ENCODE measurements at regions not wholly inside any gene's neighbourhood (a gene's known extent, or its start where the extent isn't known, plus 50 kb on each side); places are given as distances from the start of the nearest gene placed in this dataset.
"Not testable (repeated sequence)": the region's sequence is repeated elsewhere in the genome, so short reads cannot be mapped to it uniquely, and the experiment has no call there.

DNA sequence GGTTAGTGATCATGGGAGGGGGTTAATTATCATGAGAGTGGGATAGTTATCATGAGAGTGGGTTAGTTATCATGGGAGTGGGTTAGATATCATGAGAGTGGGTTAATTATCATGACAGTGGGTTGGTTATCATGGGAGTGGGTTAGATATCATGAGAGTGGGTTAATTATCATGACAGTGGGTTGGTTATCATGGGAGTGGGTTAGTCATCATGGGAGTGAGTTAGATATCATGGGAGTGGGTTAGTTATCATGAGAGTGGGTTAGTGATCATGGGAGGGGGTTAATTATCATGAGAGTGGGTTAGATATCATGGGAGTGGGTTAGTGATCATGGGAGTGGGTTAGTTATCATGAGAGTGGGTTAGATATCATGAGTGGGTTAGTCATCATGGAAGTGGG lies 235.8 kb upstream of the C1orf174 start:
- not testable (repeated sequence) for DNase-seq (ENCODE audit: low read depth)

DNA sequence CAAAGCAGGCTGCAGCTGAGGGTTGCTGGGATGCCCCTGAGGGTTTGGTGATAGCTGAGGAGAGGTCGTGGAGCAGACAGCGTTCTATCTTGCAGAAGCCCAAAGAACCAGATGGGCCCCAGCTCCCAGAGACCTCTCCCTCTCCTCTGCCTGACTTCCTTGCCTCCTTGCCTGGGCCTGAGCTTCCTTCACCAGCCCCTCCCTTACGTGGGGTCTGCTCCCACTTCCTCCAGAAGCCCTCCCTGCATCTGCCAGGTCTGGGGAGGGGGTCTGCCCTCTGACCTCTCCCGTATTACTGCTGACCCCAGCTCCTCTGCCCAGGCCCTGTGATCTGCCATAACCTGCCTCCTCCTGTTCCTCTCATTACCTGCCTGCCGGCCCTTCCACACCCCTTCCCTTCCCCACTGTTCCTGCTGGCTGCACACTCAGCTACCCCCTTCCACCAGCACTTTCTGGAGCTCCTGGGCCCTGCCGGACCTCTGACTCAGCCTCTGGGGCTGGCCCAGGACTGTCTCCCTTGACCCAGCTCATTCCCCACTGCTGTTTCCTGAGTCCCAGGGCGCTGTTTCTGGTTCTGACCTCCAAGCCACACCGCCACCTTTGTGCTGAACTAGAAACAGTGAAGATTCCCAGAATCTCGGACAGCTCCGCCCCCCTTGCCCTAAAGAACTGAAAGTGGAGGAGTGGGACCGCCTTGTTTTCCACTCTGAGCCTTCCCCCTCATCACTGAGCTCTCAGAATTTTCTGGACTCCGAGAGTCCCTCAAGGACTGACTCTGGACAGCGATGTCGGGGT lies 237.7 kb upstream of the C1orf174 start:
- no peak for DNase-seq (ENCODE audit: low read depth)

DNA sequence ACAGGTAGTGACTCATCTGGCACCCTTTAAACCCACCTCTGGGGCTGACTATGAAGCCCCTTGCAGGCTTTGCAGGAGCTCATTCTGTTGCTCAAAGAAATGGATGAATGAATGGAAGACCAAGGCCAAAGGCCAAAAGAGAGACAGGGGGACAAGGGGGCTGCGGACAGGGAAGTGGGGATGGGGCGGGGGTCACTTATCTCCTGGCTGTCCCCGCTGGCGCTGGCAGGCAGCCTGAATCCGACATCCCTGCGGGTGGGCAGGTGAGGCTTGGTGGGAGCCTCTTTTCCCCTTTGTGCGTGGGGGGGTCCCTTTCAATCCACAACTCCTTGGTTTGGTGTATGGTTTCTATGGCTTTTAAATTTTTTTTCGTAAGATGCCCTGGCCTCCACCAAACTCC lies 239.6 kb upstream of the C1orf174 start:
- DNase-seq (ENCODE audit: low read depth) = no peak

DNA sequence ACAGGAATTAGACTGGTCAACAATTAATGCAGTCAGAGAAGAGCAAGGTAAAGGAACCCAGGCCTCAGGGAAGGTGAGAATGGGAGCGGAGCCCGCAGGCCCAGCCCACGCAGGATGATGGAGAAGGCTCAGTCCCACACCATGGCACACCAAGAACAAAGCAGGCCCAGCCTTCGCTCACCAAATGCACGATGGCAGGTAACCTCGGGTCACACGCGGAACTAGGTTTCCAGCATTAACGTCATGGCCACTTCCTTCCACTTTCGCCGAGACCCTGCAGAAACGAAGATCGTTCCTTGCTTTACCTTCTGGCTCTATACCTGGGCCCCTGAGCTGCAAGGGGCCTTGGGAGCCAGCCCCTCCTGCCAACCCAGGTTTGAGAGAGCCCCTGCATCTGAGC lies 240.2 kb upstream of the C1orf174 start:
- DNase-seq (ENCODE audit: low read depth) = no peak

- no peak for DNase-seq (ENCODE audit: low read depth)
These were observed 240.7 kb upstream of the C1orf174 start for GRCh38 chr1:4140821-4141220.

- no peak for DNase-seq (ENCODE audit: low read depth)
These were observed 244.4 kb upstream of the C1orf174 start for GRCh38 chr1:4144349-4144971.

DNA sequence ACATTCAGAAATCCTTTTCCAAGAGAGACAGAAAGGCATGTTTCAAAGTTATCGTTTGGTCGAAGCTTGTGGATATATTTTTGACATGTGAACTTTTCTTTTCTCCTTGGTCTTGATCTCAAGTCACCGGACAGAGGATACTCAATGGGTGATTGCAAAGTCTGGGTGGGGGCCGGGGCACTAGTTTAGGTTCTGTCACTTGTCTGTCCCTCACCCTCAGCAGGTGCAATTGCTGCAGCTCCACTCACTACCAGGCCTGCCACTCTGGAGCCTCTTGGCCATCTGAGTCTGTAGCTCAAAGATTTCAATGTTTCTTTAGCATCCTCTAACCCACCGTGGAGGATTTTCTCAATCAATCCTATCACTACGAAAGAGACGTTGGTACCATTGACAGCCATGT lies 246.0 kb upstream of the C1orf174 start:
- no peak for DNase-seq (ENCODE audit: low read depth)

DNA sequence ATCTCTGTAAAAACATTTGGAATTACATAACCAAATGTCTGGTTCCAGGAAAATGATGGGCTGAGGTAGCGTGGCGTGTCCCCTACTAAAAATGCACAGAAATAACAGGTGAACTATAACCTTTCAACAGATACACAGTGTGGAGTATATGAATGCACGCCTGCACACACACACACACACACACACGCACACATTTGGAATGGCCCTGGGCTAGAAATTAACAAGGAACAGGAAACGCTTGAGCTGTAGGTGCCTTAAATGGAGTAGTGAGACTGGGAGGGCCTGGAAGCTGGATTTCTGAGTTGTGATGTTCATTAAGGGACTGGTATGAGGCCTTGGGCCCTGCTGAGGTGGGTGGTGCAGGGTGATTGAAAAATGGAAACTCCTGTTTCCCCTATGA lies 246.5 kb upstream of the C1orf174 start:
- DNase-seq (ENCODE audit: low read depth) = no peak

DNA sequence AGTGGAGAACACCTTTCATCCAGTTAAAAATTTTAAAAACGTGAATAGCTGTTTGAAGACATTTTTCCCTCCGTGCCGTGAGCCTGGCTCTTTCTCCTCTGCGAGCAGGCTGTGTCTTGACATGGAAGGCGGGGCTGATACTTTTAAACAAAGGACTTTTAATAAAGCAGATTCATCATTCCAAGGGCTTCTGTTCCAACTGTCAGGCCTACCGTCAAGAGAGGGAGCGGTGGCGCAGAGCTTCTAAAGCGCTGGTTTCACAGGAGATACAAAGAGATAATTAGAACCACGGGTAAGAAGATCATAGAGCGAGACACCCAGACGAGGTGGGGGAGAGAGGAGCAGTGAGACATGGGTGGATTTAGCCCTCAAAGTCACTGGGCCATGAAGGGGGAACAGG lies 247.4 kb upstream of the C1orf174 start:
- no peak for DNase-seq (ENCODE audit: low read depth)

GRCh38 chr1:4149281-4149680 lies 249.2 kb upstream of the C1orf174 start:
- no peak for DNase-seq (ENCODE audit: low read depth)

DNA sequence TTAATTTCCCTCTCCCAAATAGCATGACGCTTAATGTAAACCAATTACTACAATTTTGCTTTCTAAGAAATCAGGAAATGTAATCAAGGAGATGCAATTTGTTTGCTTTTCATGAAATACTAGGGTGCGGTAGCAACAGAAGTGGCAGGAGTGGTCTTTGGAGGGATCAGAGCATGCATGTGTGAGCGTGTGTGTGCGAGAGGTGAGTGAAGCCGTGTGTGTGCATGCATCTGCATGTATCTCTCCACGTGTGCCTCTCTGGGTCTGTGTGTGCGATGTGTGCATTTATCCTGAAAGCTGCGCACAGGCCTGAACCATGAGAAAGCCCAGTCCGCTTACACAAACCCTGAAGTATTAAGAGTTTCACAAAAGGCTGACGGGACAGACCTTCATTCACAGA lies 249.8 kb upstream of the C1orf174 start:
- no peak for DNase-seq (ENCODE audit: low read depth)

DNA sequence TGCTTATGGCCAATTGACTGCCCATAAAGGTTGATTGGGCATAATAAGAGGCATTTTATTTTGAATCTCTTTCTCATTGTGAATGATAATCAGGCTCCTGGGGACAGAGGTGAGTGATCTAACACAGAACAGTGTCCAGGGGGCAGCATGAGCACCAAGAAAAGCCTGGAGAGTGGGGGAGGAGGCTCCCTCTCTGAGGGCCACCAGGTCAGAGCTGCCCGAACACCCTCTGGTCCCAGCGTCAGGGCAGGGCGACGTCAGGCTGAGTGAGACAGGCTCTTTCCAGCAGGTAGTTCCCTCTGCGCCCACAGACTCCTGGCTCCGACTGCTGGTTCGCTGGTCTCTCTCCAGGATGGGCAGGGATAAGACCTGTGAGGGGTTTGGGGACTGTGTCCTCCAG lies 250.2 kb upstream of the C1orf174 start:
- DNase-seq (ENCODE audit: low read depth) = no peak

- no peak for DNase-seq (ENCODE audit: low read depth)
These were observed 252.2 kb upstream of the C1orf174 start for GRCh38 chr1:4152266-4152665.

- no peak for DNase-seq (ENCODE audit: low read depth)
These were observed 253.5 kb upstream of the C1orf174 start for GRCh38 chr1:4153571-4153970.

- no peak for DNase-seq (ENCODE audit: low read depth)
These were observed 256.3 kb upstream of the C1orf174 start for GRCh38 chr1:4156241-4156973.

- no peak for DNase-seq (ENCODE audit: low read depth)
These were observed 260.1 kb upstream of the C1orf174 start for GRCh38 chr1:4160181-4160580.

DNA sequence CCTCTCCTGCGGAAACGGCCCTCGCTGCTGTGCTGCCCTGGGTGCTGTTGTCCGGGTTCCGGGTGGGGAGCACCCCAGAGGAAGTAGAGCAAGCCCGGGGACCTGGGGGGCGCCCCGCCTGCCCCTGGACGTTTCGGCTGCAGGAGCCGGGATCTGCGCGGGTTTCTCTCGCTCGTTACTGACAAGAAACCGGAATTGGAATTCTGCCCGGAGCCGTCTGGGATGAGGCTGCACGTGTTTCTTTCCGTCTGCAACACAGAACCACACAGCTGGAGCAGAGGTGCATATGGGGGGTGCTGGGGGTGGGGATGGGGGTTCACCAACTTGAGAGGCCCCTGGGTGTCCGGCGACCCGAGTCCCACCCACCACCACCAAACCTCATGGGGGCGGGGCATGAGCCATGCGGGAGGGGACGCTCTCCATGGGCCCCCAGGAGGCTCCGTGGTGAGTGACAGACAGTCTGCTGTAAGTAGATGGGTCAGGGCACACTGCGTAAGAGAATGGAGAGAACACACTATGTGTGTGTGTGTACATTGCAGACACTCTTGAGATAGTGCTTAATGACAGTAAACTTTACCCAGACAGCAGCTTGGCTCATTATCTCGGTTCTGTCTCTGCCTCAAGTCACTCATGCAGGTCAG lies 261.4 kb upstream of the C1orf174 start:
- DNase-seq (ENCODE audit: low read depth) = no peak

DNA sequence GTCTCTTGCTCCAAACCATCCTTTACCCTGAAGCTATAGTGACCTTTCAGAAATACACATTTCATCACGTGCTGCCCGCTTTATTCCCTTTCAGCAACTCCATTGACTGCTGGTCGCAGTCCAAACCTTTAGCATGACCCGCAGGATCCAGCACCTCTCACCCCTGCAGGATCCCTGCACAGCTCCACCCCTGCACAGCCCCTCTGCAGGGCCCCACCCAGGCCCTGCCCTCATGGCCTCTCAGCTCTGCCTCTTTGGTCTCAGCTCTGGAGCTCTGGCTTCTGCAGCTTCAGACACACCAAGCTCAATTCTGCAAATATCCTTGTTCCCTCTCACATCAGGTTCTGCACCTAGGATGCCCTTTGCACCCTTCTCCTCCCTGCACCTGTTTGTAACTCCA lies 264.9 kb upstream of the C1orf174 start:
- DNase-seq (ENCODE audit: low read depth) = no peak

DNA sequence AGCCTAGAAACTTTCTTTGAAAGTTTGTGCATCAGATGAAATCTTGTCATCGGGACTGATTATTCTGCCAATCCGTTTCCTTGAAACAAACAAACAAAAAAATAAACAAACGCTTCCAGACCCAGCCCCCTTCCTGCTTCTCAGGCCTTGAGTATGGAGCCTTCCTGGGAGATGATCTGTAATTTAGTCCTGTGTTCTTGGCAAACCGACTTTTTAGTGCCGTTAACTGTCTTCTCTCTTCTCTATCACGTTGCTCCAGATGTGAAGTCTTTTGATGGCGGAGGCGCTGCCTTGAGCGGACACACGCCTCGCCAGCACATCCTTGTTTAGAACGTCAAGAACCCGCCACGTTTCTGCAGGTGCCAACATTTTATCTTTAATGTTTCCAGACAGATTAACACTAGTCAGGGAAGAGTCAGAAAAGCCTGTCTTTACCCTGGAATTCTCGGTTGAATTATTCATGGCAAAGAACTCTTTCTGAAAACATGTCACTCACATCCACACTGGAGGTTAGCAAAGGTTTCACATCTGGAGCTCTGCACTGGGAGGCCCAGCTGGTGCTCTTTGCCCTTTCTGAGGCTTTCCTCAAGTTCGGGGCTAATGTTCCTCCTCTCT lies 265.7 kb upstream of the C1orf174 start:
- no peak for DNase-seq (ENCODE audit: low read depth)

DNA sequence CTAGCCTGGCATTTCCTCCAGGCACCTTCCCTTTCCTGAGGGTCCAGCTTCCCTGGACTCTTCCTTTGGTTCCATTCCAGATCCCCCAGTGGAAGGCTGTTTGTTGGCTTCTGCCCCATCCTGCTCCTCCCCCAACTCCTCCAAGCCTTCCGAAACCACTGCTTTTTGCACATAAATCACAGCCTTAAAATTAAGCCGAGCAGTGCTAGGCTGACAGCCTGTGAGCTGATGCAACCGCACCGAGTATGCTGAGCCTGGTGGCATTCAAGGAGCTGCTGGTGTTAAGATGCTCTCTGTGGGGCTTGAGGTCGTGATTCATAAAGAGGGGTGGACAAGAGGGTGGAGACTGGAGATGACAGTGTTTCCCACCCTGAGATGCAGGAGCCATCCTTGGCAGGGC lies 266.6 kb upstream of the C1orf174 start:
- no peak for DNase-seq (ENCODE audit: low read depth)

GRCh38 chr1:4169991-4170390 lies 269.9 kb upstream of the C1orf174 start:
- no peak for DNase-seq (ENCODE audit: low read depth)

All from myocyte (in vitro differentiated cells).